H9 (cell line): ENCODE measurements at regions not wholly inside any gene's neighbourhood (a gene's known extent, or its start where the extent isn't known, plus 50 kb on each side); places are given as distances from the start of the nearest gene placed in this dataset.

Experiments used
- DNase-seq: peaks from one replicate; pipeline ENCODE4 v3.0.0-alpha.2; 2017
- H2AFZ ChIP-seq: one replicate; pipeline ENCODE4 v1.6.1; 2013; ENCODE audit warnings: mild to moderate bottlenecking, low read length, control low read depth, moderate library complexity
- H2AK5ac ChIP-seq: 2 replicates; pipeline ENCODE4 v1.6.1; 2013; ENCODE audit warnings: low read length, control low read depth, mixed read lengths; ENCODE audit not compliant: insufficient read length
- H2BK120ac ChIP-seq: one replicate; pipeline ENCODE4 v1.6.1; 2013; ENCODE audit warnings: low read depth, mild to moderate bottlenecking, low read length, control low read depth, inconsistent platforms; ENCODE audit not compliant: poor library complexity, severe bottlenecking
- H2BK12ac ChIP-seq: 2 replicates; pipeline ENCODE4 v1.6.1; 2013; ENCODE audit warnings: low read length, control low read depth, mixed read lengths, low read depth; ENCODE audit not compliant: insufficient read length
- H2BK15ac ChIP-seq: 2 replicates; pipeline ENCODE4 v1.6.1; 2013; ENCODE audit warnings: low read depth, low read length, control low read depth
- H2BK20ac ChIP-seq: one replicate; pipeline ENCODE4 v1.6.1; 2013; ENCODE audit warnings: low read depth, mild to moderate bottlenecking, low read length, control low read depth, inconsistent platforms; ENCODE audit not compliant: poor library complexity, severe bottlenecking
- H2BK5ac ChIP-seq: 2 replicates; pipeline ENCODE4 v1.6.1; 2013; ENCODE audit warnings: low read length, control low read depth, mixed read lengths; ENCODE audit not compliant: insufficient read length
- H3K14ac ChIP-seq: 2 replicates; pipeline ENCODE4 v1.6.1; 2013; ENCODE audit warnings: low read length, control low read depth; ENCODE audit not compliant: insufficient read depth
- H3K18ac ChIP-seq: 2 replicates; pipeline ENCODE4 v1.6.1; 2013; ENCODE audit warnings: low read depth, mild to moderate bottlenecking, mixed read lengths, low read length, control low read depth; ENCODE audit not compliant: insufficient read length
- H3K23ac ChIP-seq: 2 replicates; pipeline ENCODE4 v1.6.1; 2013; ENCODE audit warnings: low read length, control low read depth, mixed read lengths, low read depth; ENCODE audit not compliant: insufficient read length
- H3K23me2 ChIP-seq: 2 replicates; pipeline ENCODE4 v1.6.1; 2013; ENCODE audit warnings: low read depth, mild to moderate bottlenecking, mixed read lengths, low read length, control low read depth; ENCODE audit not compliant: insufficient read length, poor library complexity, severe bottlenecking
- H3K27ac ChIP-seq: 2 replicates; pipeline ENCODE4 v1.5.1; 2013; ENCODE audit warnings: low read length, control low read depth, mixed read lengths, low read depth; ENCODE audit not compliant: insufficient read length
- H3K27me3 ChIP-seq: 2 replicates; pipeline ENCODE4 v1.6.1; 2013; ENCODE audit warnings: low read length, control low read depth, inconsistent platforms; ENCODE audit not compliant: insufficient read depth
- H3K4ac ChIP-seq: 2 replicates; pipeline ENCODE4 v1.6.1; 2013; ENCODE audit warnings: low read depth, mild to moderate bottlenecking, control low read depth, inconsistent platforms, low read length, moderate library complexity
- H3K4me1 ChIP-seq: 2 replicates; pipeline ENCODE4 v1.6.1; 2013; ENCODE audit warnings: low read length, control low read depth, inconsistent platforms; ENCODE audit not compliant: insufficient read depth
- H3K4me2 ChIP-seq: 2 replicates; pipeline ENCODE4 v1.6.1; 2013; ENCODE audit warnings: low read length, control low read depth, mixed read lengths; ENCODE audit not compliant: insufficient read length, insufficient read depth
- H3K56ac ChIP-seq: 2 replicates; pipeline ENCODE4 v1.6.1; 2013; ENCODE audit warnings: low read depth, mild to moderate bottlenecking, mixed read lengths, low read length, control low read depth; ENCODE audit not compliant: insufficient read length
- H3K79me1 ChIP-seq: 2 replicates; pipeline ENCODE4 v1.6.1; 2013; ENCODE audit warnings: low read depth, mild to moderate bottlenecking, moderate library complexity, low read length, control low read depth, inconsistent platforms; ENCODE audit not compliant: insufficient read depth, poor library complexity, severe bottlenecking
- H3K79me2 ChIP-seq: 2 replicates; pipeline ENCODE4 v1.6.1; 2013; ENCODE audit warnings: low read length, control low read depth, inconsistent platforms; ENCODE audit not compliant: insufficient read depth
- H3K9ac ChIP-seq: 2 replicates; pipeline ENCODE4 v1.6.1; 2013; ENCODE audit warnings: low read length, control low read depth, mixed read lengths; ENCODE audit not compliant: insufficient read length; ENCODE audit errors: extremely low read depth
- H3K9me3 ChIP-seq: one replicate; pipeline ENCODE4 v1.6.1; 2013; ENCODE audit warnings: low read depth, low read length, inconsistent platforms; ENCODE audit not compliant: control insufficient read depth
- H3T11ph ChIP-seq: one replicate; pipeline ENCODE4 v1.6.1; 2013; ENCODE audit warnings: mild to moderate bottlenecking, low read length, control low read depth, inconsistent platforms
- H4K20me1 ChIP-seq: one replicate; pipeline ENCODE4 v1.6.1; 2013; ENCODE audit not compliant: control insufficient read depth, insufficient read length, insufficient read depth
- H4K5ac ChIP-seq: 2 replicates; pipeline ENCODE4 v1.6.1; 2013; ENCODE audit warnings: low read depth, mild to moderate bottlenecking, mixed read lengths, low read length, control low read depth; ENCODE audit not compliant: insufficient read length
- H4K8ac ChIP-seq: replicated peaks from 2 replicates; pipeline ENCODE4 v1.6.1; 2013; ENCODE audit warnings: low read length, control low read depth, mixed read lengths, low read depth; ENCODE audit not compliant: insufficient read length
- H4K91ac ChIP-seq: 2 replicates; pipeline ENCODE4 v1.6.1; 2013; ENCODE audit warnings: low read depth, mild to moderate bottlenecking, moderate library complexity, mixed read lengths, low read length, control low read depth; ENCODE audit not compliant: insufficient read length
- H3K27ac Mint-ChIP-seq, 3 experiments: 2 replicates in 2 of 3; 3 replicates in 1 of 3; pipeline ENCODE4 v1.8.0; 2020 to 2021; ENCODE audit warnings: mixed read lengths in 3 of 3, mild to moderate bottlenecking in 1 of 3, moderate library complexity in 1 of 3
- H3K27me3 Mint-ChIP-seq: 2 replicates; pipeline ENCODE4 v1.8.0; 2021; ENCODE audit warnings: low read depth, mild to moderate bottlenecking, moderate library complexity, mixed read lengths
- H3K36me3 Mint-ChIP-seq, 3 experiments: 2 replicates in 2 of 3; 3 replicates in 1 of 3; pipeline ENCODE4 v1.8.0; 2020 to 2021; ENCODE audit warnings: low read depth in 3 of 3, mixed read lengths in 3 of 3; ENCODE audit not compliant: insufficient read depth in 1 of 3
- H3K4me1 Mint-ChIP-seq, 2 experiments: 2 replicates each; pipeline ENCODE4 v1.8.0; 2020; ENCODE audit warnings: mixed read lengths in 2 of 2
- H3K4me3 Mint-ChIP-seq, 2 experiments: 2 replicates in 1 of 2; 3 replicates in 1 of 2; pipeline ENCODE4 v1.8.0; 2020 to 2021; ENCODE audit warnings: mild to moderate bottlenecking in 2 of 2, mixed read lengths in 2 of 2, moderate library complexity in 1 of 2
- H3K9me3 Mint-ChIP-seq, 2 experiments: 2 replicates in 1 of 2; 3 replicates in 1 of 2; pipeline ENCODE4 v1.8.0; 2020; ENCODE audit warnings: mild to moderate bottlenecking in 2 of 2, mixed read lengths in 2 of 2, moderate library complexity in 1 of 2
- WGBS: extraction: QIAGEN DNeasy Blood & Tissue Kit; methylation state at CpG from one replicate; pipeline ENCODE4 v1.1.7; 2013; ENCODE audit warnings: missing lambda C conversion rate, low lambda C conversion rate, mixed read lengths; ENCODE audit not compliant: insufficient read length; ENCODE audit errors: extremely low coverage; 5-methylcytosine and 5-hydroxymethylcytosine counted together
- TF ChIP-seq, protein P1 (sequence below): fragments of 200-600 bp; sonication (generic); conservative IDR thresholded peaks from 3 replicates; pipeline ENCODE4 v1.8.0; 2021; ENCODE audit warnings: antibody characterized with exemption, mild to moderate bottlenecking

- no peak overlapping the region for H3K4me3 Mint-ChIP-seq
- Histone ChIP-seq H3K9ac (no peak overlapping the region), H3K23ac (no peak overlapping the region), H4K20me1 (no peaks in the 10 kb centered on the region), H3K14ac (no peak overlapping the region), H4K8ac (no peak overlapping the region), H2BK5ac (no peak overlapping the region), H3K4me2 (no peak overlapping the region), H2AK5ac (no peak overlapping the region), H3K23me2 (no peaks in the 10 kb centered on the region), H3K27me3 (no peaks in the 10 kb centered on the region), H2BK20ac (no peak overlapping the region), H3K9me3 (no peaks in the 10 kb centered on the region), H3K27ac (no peak overlapping the region), H3K4ac (no peak overlapping the region), H3K79me1 (no peaks in the 10 kb centered on the region), H3K4me1 (no peaks in the 10 kb centered on the region), H4K91ac (no peak overlapping the region), H4K5ac (no peak overlapping the region), H3T11ph (no peak overlapping the region), H3K18ac (no peak overlapping the region), H3K56ac (no peak overlapping the region), H2BK12ac (no peak overlapping the region), H2BK120ac (no peak overlapping the region), H2AFZ (no peak overlapping the region), H3K79me2 (no peaks in the 10 kb centered on the region), H2BK15ac (no peak overlapping the region)
- no peak overlapping the region for H3K27ac Mint-ChIP-seq
- no peaks in the 10 kb centered on the region for H3K36me3 Mint-ChIP-seq
- TF ChIP-seq, protein P1, sequence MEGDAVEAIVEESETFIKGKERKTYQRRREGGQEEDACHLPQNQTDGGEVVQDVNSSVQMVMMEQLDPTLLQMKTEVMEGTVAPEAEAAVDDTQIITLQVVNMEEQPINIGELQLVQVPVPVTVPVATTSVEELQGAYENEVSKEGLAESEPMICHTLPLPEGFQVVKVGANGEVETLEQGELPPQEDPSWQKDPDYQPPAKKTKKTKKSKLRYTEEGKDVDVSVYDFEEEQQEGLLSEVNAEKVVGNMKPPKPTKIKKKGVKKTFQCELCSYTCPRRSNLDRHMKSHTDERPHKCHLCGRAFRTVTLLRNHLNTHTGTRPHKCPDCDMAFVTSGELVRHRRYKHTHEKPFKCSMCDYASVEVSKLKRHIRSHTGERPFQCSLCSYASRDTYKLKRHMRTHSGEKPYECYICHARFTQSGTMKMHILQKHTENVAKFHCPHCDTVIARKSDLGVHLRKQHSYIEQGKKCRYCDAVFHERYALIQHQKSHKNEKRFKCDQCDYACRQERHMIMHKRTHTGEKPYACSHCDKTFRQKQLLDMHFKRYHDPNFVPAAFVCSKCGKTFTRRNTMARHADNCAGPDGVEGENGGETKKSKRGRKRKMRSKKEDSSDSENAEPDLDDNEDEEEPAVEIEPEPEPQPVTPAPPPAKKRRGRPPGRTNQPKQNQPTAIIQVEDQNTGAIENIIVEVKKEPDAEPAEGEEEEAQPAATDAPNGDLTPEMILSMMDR = no peak
- H3K4me1 Mint-ChIP-seq = no peaks in the 10 kb centered on the region
- no peak for DNase-seq
- peaks cover 0 to under 1% of the 10 kb centered on the region in 2 experiments; a peak in 3 of 5 replicates for H3K9me3 Mint-ChIP-seq
- H3K27me3 Mint-ChIP-seq = peaks cover 15% of the 10 kb centered on the region
- WGBS = no CpG with 5 or more reads among the region's 9 CpGs
Measured at GRCh38 chr10:8159341-8160165, 105.1 kb downstream of the GATA3 start.
